ENCODE measurements at regions not wholly inside any gene's neighbourhood (a gene's known extent, or its start where the extent isn't known, plus 50 kb on each side); places are given as distances from the start of the nearest gene placed in this dataset.
"Not testable (repeated sequence)": the region's sequence is repeated elsewhere in the genome, so short reads cannot be mapped to it uniquely, and the experiment has no call there.

DNA sequence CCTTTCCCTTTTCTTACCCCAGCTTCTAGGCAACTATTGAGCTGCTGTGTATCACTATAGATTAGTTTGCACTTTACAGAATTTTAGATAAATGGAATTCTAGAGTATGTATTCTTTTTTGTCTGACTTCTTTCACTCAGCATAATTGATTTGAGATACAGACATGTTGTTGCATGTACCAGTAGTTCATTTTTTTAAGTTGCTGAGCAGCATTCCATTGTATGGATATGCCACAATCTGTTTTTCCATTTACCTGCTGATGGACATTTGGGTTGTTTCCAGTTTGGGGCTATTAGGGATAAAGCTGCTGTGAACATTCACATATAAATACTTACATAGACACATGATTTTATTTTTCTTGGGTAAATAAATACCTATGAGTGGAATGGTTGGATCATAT is 135.7 kb downstream of the IGF1 start:
- DNase-seq (ENCODE audit: low read depth) = no peak

DNA sequence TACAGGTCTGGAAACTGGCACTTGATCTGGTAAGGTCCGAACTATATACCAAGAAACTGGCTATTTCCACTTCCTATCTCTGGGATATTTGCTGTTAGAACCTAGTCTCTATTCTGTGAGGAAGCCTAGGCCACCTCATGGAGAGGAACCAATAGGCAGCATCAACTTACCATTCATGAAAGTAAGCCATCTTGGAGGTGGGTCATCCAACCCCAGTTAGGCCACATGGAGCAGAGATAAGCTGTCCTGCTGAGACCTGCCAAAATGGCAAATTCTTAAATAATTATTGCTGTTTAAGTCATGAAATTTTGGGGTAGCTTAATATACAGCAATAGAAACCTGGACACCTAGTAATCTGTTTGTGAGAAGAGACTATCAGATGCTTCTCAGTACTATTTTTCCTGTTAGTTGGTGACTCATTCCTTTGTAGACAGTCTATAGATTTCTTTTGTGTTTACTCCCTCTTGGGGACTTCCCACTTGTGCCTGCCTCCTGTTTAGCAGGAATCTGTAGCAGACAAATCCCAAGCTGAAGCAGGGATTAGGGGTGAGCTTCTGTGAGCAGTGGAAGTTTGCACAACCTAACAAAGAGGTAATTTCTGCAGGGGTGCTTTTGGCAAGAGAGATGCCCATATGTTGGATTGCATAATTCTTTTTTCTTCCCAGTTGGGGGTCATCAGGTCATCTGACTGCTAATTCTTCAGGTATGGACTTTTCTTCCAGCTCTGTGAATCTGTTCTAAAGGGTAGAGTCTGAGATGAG is 136.8 kb downstream of the IGF1 start:
- no peak for DNase-seq (ENCODE audit: low read depth)

GRCh38 chr12:102342281-102343006 is 137.9 kb downstream of the IGF1 start:
- DNase-seq (ENCODE audit: low read depth) = no peak

- no peak for DNase-seq (ENCODE audit: low read depth)
Measured at GRCh38 chr12:102334765-102335164, 137.1 kb upstream of the PMCH start.

- no peak for DNase-seq (ENCODE audit: low read depth)
Measured at GRCh38 chr12:102331419-102331818, 133.8 kb upstream of the PMCH start.

- DNase-seq (ENCODE audit: low read depth) = no peak
Measured at GRCh38 chr12:102329883-102330282, 132.2 kb upstream of the PMCH start.

DNA sequence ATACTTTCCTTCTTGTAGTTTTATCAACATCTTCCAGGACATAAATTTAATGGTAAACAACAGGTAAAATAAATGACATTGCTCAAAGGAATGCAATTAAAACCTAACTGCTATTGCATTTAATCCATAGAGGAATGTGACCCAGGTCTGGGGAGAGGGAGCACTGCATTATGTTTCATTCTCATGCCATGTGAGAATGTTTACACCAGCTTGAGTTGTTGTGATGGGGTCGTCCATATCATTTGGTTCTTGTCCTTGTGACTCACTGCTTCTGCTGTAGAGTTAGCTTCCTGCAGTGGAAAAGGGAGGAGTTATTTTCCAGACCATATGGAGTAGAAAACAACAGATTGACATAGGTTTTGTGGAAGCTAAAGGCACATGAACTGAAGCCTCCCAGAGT is 129.3 kb upstream of the PMCH start:
- no peak for DNase-seq (ENCODE audit: low read depth)

GRCh38 chr12:102325108-102325507 is 127.5 kb upstream of the PMCH start:
- DNase-seq (ENCODE audit: low read depth) = not testable (repeated sequence)

- no peak for DNase-seq (ENCODE audit: low read depth)
Measured at GRCh38 chr12:102323799-102324198, 126.2 kb upstream of the PMCH start.

DNA sequence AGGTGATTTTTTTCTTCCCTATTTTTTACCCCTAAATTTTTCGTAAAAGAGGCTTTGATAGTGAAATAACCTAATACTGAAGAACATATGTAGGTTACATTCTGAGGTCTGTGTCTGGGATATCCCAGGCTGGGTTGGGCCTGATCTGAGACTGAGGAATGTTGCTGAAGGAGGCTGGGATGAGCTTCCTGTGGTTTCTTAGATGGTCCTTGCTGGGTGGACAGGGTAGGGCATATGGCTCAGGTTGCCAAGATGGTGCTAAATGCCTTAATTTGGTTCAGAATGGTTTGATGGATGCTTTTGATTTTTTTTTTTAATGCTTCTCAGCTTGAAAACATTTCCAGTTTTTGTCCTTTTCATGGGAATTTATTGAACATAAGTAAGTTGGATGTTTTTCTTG is 124.6 kb upstream of the PMCH start:
- DNase-seq (ENCODE audit: low read depth) = no peak

DNA sequence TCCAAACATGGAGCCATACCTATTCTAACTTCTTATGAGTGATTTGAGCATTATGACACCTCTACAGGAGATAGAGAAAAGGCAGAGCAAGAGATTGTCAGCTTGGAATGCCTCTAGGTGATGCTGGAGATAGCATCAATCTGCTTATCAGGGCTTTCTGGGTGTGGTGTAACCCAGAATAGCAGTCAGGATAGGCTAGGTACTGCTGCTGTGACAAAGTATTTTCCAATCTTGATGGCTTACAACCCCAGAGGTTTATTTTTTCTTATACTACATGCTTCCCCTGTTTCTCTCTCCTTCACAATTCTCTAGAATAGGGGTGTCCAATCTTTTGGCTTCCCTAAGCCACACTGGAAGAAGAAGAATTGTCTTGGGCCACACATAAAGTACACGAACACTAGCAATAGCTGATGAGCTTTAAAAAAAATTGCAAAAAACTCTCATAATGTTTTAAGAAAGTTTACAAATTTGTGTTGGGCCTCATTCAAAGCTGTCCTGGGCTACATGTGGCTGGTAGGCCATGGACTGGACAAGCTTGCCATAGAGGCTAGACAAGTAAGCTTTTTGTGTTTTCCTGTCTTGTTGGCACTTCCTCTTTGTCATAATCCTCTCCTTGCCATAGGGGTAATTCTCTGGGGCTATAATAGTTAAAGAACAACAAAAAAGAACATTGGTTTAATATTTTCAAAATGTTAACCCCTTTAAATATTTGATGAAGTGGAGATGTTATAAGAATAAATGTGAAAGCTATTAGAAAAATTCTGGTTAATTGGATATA is 123.9 kb upstream of the PMCH start:
- DNase-seq (ENCODE audit: low read depth) = no peak

GRCh38 chr12:102317155-102317554 is 119.5 kb upstream of the PMCH start:
- no peak for DNase-seq (ENCODE audit: low read depth)

GRCh38 chr12:102316723-102317122 is 119.1 kb upstream of the PMCH start:
- no peak for DNase-seq (ENCODE audit: low read depth)

GRCh38 chr12:102314821-102315220 is 117.2 kb upstream of the PMCH start:
- DNase-seq (ENCODE audit: low read depth) = no peak

DNA sequence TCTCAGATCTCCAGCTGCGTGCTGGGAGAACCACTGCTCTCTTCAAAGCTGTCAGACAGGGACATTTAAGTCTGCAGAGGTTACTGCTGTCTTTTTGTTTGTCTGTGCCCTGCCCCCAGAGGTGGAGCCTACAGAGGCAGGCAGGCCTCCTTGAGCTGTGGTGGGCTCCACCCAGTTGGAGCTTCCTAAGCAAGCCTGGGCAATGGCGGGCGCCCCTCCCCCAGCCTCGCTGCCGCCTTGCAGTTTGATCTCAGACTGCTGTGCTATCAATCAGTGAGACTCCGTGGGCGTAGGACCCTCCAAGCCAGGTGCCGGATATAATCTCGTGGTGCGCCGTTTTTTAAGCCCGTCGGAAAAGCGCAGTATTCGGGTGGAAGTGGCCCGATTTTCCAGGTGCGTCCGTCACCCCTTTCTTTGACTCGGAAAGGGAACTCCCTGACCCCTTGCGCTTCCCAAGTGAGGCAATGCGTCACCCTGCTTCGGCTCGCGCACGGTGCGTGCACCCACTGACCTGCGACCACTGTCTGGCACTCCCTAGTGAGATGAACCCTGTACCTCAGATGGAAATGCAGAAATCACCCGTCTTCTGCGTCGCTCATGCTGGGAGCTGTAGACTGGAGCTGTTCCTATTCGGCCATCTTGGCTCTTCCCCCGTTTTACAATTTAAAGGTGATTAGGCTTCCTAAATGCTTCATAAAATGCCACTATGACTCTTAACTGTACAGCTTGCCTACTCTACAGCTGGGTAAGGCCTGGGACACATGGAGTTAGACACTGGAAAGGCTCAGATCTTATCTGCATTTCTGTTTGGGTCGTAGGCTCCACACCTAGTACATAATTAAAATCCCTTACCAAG is 115.7 kb upstream of the PMCH start:
- not testable (repeated sequence) for DNase-seq (ENCODE audit: low read depth)

- DNase-seq (ENCODE audit: low read depth) = no peak
Measured at GRCh38 chr12:102305486-102305885, 107.9 kb upstream of the PMCH start.

GRCh38 chr12:102304667-102305066 is 107.0 kb upstream of the PMCH start:
- DNase-seq (ENCODE audit: low read depth) = not testable (repeated sequence)

- DNase-seq (ENCODE audit: low read depth) = no peak
Measured at GRCh38 chr12:102302553-102302952, 104.9 kb upstream of the PMCH start.

GRCh38 chr12:102301547-102301946 is 103.9 kb upstream of the PMCH start:
- DNase-seq (ENCODE audit: low read depth) = no peak

DNA sequence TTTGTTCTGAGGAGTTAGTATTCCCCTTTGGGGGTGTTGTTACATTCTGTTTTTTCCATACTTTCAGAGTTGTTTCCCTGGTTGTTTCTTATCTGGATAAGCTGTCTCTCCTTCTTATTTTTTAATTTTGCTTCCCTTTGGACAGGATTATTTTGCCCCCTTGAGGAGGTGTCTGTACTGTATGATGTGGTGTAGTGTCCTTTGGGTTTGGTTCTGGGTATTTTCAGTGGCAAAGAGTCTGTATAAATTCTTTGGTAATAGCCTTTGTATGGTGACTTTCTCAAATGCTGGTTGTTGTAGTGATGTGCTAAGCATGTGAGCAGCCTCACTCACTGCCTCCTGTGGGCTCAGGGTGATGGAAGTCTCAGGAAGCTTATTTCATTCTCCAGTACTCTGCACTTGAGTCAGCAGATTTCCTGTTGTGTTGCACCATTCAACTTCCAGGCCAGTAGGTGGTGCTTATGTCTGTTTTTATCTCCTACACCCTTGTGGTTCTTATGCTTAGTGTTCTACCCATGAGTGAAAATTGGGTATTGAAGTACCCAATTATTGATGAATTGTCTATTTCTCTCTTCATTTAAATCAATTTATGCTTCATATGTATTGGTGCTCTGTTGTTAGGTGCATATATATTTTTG is 103.3 kb upstream of the PMCH start:
- DNase-seq (ENCODE audit: low read depth) = peak; percentile 8

- no peak for DNase-seq (ENCODE audit: low read depth)
Measured at GRCh38 chr12:102299731-102300130, 102.1 kb upstream of the PMCH start.
